Coronary artery (tissue), 2 donors: ENCODE measurements at regions not wholly inside any gene's neighbourhood (a gene's known extent, or its start where the extent isn't known, plus 50 kb on each side); places are given as distances from the start of the nearest gene placed in this dataset.

Source experiments
- DNase-seq: peaks from one replicate; pipeline ENCODE4 v3.0.0-alpha.2; 2017; ENCODE audit warnings: low spot score
- H3K27ac ChIP-seq, 2 donors: fragments of 200-600 bp; sonication (generic); one replicate each; pipeline ENCODE4 v1.5.1; 2016 to 2019
- H3K4me3 ChIP-seq: fragments of 200-600 bp; sonication (generic); 2 replicates; pipeline ENCODE4 v1.5.1; 2016; ENCODE audit warnings: mild to moderate bottlenecking, moderate library complexity
- TF ChIP-seq, protein P1 (sequence below): fragments of 200-600 bp; sonication (generic); IDR thresholded peaks from one replicate; pipeline ENCODE4 v1.5.1; 2019; ENCODE audit warnings: antibody characterized with exemption

DNA sequence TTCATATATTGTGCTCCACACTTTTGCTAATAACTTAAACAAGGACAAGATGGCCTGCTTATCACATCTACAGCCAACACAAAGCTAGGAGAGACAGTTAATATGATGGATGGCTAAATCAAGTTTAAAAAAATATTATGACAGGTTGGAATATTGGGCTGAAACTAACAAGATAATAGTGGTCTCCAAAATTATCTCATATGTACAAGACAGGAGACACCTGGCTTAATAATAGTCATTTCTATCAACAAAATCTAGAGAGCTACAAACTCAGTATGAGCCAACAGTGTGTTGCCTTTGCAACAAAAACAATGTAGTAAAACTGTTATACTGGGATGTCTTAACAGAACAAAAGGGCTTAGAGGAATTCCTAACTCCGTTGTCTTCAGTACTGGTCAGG is 317.1 kb upstream of the COL8A1 start:
- no peak overlapping the region for H3K4me3 ChIP-seq
- no peak for DNase-seq
- H3K27ac ChIP-seq = no peak overlapping the region
- TF ChIP-seq, protein P1, sequence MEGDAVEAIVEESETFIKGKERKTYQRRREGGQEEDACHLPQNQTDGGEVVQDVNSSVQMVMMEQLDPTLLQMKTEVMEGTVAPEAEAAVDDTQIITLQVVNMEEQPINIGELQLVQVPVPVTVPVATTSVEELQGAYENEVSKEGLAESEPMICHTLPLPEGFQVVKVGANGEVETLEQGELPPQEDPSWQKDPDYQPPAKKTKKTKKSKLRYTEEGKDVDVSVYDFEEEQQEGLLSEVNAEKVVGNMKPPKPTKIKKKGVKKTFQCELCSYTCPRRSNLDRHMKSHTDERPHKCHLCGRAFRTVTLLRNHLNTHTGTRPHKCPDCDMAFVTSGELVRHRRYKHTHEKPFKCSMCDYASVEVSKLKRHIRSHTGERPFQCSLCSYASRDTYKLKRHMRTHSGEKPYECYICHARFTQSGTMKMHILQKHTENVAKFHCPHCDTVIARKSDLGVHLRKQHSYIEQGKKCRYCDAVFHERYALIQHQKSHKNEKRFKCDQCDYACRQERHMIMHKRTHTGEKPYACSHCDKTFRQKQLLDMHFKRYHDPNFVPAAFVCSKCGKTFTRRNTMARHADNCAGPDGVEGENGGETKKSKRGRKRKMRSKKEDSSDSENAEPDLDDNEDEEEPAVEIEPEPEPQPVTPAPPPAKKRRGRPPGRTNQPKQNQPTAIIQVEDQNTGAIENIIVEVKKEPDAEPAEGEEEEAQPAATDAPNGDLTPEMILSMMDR = no peak

DNA sequence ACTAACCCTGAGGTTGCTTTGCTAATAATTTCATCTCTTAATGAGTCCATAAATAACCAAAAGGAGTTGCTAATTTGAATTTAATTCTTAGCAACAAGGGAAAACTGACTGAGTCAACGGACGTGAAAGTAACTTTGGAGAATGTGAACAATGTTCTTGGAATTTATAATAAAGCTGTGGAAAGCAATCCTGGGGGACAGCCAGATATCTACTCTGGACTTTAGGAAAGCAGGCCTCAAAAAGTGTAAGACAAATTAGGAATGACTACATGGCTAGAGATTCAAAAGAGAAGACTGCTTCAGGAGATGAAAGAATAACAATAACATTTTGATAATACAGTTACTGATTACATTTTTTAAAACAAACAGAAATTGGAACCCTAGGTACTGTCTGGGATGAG is 318.4 kb upstream of the COL8A1 start:
- H3K27ac ChIP-seq = peak overlapping the region; percentile 2 to 4
- no peak overlapping the region for H3K4me3 ChIP-seq
- TF ChIP-seq, protein P1 = no peak
- no peak for DNase-seq

DNA sequence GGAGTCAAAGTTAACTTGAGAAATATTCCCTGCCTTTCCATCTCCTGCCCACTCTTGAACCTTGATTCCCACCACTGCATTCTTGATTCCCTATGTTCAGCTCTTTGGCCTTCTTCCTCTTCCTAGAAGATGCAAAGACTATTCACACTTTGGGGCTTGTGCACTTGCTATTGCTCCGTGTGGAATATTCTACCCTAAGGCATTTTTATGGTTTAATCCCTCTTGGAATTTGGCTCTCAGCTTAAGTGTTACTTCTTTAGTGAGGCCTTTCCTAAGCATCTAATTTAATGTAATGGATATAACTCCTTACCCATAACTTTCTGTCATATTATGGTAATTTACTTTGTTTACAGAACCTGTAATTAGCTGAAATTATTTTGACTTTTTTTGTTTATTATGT is 318.9 kb upstream of the COL8A1 start:
- TF ChIP-seq, protein P1 = no peak
- Histone ChIP-seq H3K27ac (peak overlapping the region; percentile 4 to 71), H3K4me3 (no peak overlapping the region)
- no peak for DNase-seq

DNA sequence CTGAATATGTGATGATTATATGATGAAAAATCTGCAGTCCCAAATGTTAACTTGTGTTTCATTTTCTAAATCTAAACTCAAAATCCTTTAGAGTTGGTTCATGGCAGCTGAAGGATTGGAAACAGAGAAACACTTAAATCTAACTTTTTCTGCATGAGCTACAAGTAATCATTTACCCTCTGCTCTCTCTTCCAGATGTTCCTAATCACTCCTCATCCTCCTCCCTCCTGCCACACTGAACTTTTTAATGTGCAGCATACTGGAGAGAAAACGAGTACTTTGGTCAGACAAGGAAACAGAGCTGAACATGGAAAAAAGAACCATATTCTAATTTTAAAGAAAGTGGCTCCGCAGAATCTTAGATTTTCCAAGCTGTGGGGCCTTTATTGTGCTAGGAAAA is 321.2 kb upstream of the COL8A1 start:
- no peak for DNase-seq
- Histone ChIP-seq H3K4me3 (no peak overlapping the region), H3K27ac (no peak overlapping the region)
- TF ChIP-seq, protein P1 = no peak

DNA sequence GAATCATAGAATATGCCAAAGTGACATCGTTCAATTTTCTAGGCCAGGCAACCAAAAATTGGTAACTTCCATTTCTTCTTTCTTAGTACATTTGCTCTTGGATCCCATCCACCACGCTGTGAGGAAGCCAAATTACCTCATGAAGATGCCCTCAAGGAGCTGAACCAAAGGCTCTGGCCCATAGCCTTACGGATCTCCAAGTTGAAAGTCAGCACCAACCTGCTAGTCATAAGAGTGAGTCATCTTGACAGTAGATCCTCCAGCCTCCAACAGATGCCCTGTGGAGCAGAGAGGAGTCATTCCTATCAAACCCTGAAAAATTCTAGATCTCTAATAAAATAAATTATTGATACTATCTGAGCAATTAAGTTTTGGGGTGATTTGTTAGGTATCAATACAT is 322.5 kb upstream of the COL8A1 start:
- Histone ChIP-seq H3K27ac (no peak overlapping the region), H3K4me3 (no peak overlapping the region)
- TF ChIP-seq, protein P1 = no peak
- no peak for DNase-seq

DNA sequence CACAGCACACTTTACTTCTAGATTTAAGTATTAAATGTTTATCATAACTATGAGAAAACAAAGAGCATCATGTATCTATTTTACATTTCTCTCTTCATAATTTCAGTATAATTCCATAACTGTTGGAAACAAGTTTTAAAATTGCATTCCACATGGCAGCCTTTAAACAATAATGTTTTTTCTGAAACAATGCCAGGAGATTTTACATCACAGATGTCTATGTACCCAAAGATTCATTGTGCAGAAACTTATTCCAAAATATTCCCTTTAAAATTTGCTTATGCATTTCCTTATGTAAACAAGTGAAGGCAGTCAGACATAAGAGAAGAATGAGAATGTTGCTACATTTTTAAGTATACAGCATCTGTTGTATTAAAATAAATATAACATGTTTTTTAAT is 324.9 kb upstream of the COL8A1 start:
- TF ChIP-seq, protein P1 = no peak
- DNase-seq = no peak
- H3K4me3 ChIP-seq = no peak overlapping the region
- no peak overlapping the region for H3K27ac ChIP-seq

DNA sequence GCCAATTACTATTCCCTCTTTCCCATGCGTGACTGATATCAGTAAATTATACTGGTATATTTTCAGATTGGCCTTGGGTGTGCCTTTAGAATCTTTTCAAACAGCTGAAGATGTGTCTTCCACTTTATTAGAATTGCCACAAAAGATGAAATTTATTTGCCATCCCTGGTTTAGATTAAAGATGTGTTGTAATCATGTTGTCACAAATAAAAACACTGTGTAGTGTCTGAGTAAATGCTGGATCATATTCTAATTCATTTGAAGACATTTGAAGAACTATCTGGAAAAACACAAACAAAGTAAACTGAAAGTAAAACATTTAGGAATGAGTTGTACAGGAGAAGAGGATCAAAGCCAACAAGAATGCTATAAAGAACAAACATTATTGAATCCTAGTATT is 339.7 kb upstream of the COL8A1 start:
- H3K27ac ChIP-seq = no peak overlapping the region
- H3K4me3 ChIP-seq = no peak overlapping the region
- TF ChIP-seq, protein P1 = no peak
- no peak for DNase-seq
